A673 (cell line): ENCODE measurements at regions not wholly inside any gene's neighbourhood (a gene's known extent, or its start where the extent isn't known, plus 50 kb on each side); places are given as distances from the start of the nearest gene placed in this dataset.
"Not testable (repeated sequence)": the region's sequence is repeated elsewhere in the genome, so short reads cannot be mapped to it uniquely, and the experiment has no call there.

Experiments
- BruUV-seq: library from RNA; stranded (reverse); fragments of 400-500 nt; replicated peaks from 2 replicates; lab custom pipeline; 2021; lab: Mats Ljungman, UMichigan
- CTCF ChIA-PET: fragments of 300-600 bp; sonication (Branson Sonifier 250); formaldehyde crosslinking; loops from one replicate; lab custom pipeline; 2022; ENCODE audit warnings: antibody characterized with exemption; lab: Charles Lee
- POLR2A ChIA-PET: fragments of 300-600 bp; sonication (Branson Sonifier 250); formaldehyde crosslinking; loops from one replicate; lab custom pipeline; 2022; ENCODE audit warnings: antibody characterized with exemption; ENCODE audit not compliant: low non-redundant PET; lab: Charles Lee
- DNase-seq: peaks from one replicate; pipeline ENCODE4 v3.0.0-alpha.2; 2015; ENCODE audit warnings: low spot score
- H3K27ac ChIP-seq: fragments of 200-600 bp; sonication (generic); 2 replicates; pipeline ENCODE4 v1.5.1; 2016; ENCODE audit warnings: mixed run types, low read depth, mild to moderate bottlenecking, mixed read lengths, antibody characterized with exemption, low read length; ENCODE audit not compliant: poor library complexity, severe bottlenecking
- H3K27me3 ChIP-seq: fragments of 200-600 bp; sonication (generic); replicated peaks from 2 replicates; pipeline ENCODE4 v1.6.1; 2017; ENCODE audit warnings: mixed run types, low read depth, mild to moderate bottlenecking, mixed read lengths, antibody characterized with exemption, low read length; ENCODE audit not compliant: insufficient read depth, poor library complexity
- H3K36me3 ChIP-seq: fragments of 200-600 bp; sonication (generic); 2 replicates; pipeline ENCODE4 v1.6.1; 2016; ENCODE audit warnings: mixed run types, mild to moderate bottlenecking, mixed read lengths, antibody characterized with exemption, low read length; ENCODE audit not compliant: insufficient read depth, poor library complexity, severe bottlenecking
- H3K4me1 ChIP-seq: fragments of 200-600 bp; sonication (generic); 2 replicates; pipeline ENCODE4 v1.6.1; 2017; ENCODE audit warnings: mixed run types, mild to moderate bottlenecking, mixed read lengths, antibody characterized with exemption, low read length; ENCODE audit not compliant: insufficient read depth, poor library complexity, severe bottlenecking
- H3K4me3 ChIP-seq: fragments of 200-600 bp; sonication (generic); 2 replicates; pipeline ENCODE4 v1.5.1; 2016; ENCODE audit warnings: low read depth, mixed run types, mild to moderate bottlenecking, mixed read lengths, low read length; ENCODE audit not compliant: poor library complexity, severe bottlenecking
- H3K9me3 ChIP-seq: fragments of 200-600 bp; sonication (generic); 2 replicates; pipeline ENCODE4 v1.6.1; 2016; ENCODE audit warnings: mixed run types, low read depth, mild to moderate bottlenecking, mixed read lengths, antibody characterized with exemption, low read length; ENCODE audit not compliant: poor library complexity, severe bottlenecking
- EZH2 ChIP-seq: fragments of 200-600 bp; sonication (generic); IDR thresholded peaks from 2 replicates; pipeline ENCODE4 v1.6.1; 2017; ENCODE audit warnings: borderline replicate concordance, low read depth, mild to moderate bottlenecking, mixed read lengths, antibody characterized with exemption, low read length; ENCODE audit not compliant: poor library complexity, severe bottlenecking
- intact Hi-C: fragments of 100-400 bp; cut with micrococcal nuclease; formaldehyde crosslinking; loops from one replicate; pipeline ENCODE4 v1.10.0; 2022; ENCODE audit not compliant: unreplicated experiment
- TF ChIP-seq, protein P1 (sequence below): fragments of 300-800, 200-600 bp; sonication (generic); conservative IDR thresholded peaks from 2 replicates; pipeline ENCODE4 v1.5.1; 2017; ENCODE audit warnings: low read depth, mild to moderate bottlenecking, antibody characterized with exemption, low read length, moderate library complexity, mixed read lengths

DNA sequence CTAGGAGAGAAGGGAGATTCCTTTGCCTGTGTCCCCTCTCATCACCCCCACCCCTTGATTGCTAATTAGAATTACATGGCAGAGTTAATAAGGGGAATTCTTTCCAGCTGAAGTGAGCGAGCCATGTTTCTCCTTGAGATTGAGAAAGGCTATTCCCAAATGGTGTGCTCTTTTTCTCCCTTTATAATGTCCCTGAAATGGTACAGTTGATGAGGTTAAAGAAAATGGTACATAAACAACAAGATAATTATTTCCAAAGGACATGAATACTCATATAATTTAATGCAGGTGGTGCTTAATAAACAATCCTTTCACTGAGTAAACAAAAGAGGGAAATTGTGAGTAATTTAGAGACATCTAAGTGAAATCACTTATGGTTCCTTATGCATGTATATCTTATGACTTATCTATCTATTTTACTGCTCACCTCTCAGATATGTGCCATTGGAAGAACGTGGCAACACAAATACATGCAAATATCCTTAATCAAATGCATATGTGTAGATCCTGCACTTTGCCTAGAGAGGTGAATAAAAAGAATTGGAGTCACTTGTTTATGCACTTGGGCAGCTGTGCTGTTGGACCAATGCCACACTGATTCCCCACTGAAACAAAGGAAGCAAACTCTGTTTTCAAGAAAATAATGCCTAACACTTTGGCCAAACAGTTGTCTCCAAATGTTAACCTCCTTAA is 106.6 kb upstream of the WDR44 start:
- intact Hi-C loops: no loop called here
- no peaks in the 10 kb centered on the region for H3K9me3 ChIP-seq
- ChIA-PET POLR2A (no interaction called here), CTCF (no interaction called here)
- no peak for DNase-seq
- H3K27ac ChIP-seq: no peak overlapping the region
- H3K4me1 ChIP-seq: no peaks in the 10 kb centered on the region
- H3K36me3 ChIP-seq: no peaks in the 10 kb centered on the region
- no peaks in the 10 kb centered on the region for H3K27me3 ChIP-seq
- no peak overlapping the region for H3K4me3 ChIP-seq
- TF ChIP-seq, protein P1, sequence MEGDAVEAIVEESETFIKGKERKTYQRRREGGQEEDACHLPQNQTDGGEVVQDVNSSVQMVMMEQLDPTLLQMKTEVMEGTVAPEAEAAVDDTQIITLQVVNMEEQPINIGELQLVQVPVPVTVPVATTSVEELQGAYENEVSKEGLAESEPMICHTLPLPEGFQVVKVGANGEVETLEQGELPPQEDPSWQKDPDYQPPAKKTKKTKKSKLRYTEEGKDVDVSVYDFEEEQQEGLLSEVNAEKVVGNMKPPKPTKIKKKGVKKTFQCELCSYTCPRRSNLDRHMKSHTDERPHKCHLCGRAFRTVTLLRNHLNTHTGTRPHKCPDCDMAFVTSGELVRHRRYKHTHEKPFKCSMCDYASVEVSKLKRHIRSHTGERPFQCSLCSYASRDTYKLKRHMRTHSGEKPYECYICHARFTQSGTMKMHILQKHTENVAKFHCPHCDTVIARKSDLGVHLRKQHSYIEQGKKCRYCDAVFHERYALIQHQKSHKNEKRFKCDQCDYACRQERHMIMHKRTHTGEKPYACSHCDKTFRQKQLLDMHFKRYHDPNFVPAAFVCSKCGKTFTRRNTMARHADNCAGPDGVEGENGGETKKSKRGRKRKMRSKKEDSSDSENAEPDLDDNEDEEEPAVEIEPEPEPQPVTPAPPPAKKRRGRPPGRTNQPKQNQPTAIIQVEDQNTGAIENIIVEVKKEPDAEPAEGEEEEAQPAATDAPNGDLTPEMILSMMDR: no peak
- no peak for TF ChIP-seq EZH2
- no TSS peak for BruUV-seq

DNA sequence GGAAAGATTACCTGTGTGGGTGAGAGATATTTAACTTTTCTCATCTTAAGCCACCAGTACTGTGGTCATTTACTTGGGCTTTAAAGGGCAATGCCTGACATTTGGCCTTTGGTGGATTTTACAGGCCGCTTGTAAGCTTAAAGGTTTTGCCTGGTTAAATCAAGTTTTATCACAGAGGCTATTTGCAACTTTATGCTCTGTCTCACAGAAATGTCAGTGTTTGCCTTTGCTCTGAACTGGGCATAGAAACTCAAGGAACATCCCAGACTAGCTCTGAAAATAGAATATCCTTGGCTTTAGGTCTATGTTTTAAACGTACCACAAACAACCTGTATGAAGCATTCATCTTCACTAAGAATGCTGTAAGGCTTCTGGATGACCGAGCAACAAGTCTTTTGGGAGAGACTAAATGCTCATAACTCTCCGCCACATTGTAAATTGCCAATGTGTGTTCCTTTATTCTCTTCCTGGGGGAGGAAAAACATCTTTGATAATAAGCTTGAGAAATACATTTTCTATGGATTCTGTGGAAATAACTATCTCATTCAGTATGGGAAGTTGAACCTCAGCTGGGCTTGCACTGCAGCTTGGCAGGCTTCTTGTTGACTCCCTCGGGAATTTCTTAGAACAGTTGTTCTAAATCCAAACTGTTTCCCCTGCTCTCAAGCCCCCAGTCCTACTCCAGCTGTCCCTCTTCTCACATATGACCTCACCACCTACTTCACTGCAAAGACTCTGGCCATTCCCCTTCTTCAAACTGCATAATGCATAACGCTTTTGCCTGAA is 105.8 kb upstream of the WDR44 start:
- H3K4me3 ChIP-seq: no peak overlapping the region
- POLR2A ChIA-PET: no interaction called here
- no peaks in the 10 kb centered on the region for H3K27me3 ChIP-seq
- CTCF ChIA-PET: no interaction called here
- H3K9me3 ChIP-seq: no peaks in the 10 kb centered on the region
- no peak overlapping the region for H3K27ac ChIP-seq
- H3K4me1 ChIP-seq: no peaks in the 10 kb centered on the region
- no peaks in the 10 kb centered on the region for H3K36me3 ChIP-seq
- TF ChIP-seq, protein P1: no peak
- TF ChIP-seq EZH2: no peak
- no peak for DNase-seq
- intact Hi-C loops: no loop called here
- no TSS peak for BruUV-seq

DNA sequence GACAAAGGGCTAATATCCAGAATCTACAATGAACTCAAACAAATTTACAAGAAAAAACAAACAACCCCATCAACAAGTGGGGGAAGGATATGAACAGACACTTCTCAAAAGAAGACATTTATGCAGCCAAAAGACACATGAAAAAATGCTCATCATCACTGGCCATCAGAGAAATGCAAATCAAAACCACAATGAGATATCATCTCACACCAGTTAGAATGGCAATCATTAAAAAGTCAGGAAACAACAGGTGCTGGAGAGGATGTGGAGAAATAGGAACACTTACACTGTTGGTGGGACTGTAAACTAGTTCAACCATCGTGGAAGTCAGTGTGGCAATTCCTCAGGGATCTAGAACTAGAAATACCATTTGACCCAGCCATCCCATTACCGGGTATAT is 98.9 kb upstream of the WDR44 start:
- BruUV-seq, intact Hi-C loops: not testable (repeated sequence)

More for the DNA sequence above, 98.9 kb upstream of the WDR44 start:
- H3K4me1 ChIP-seq, CTCF ChIA-PET, H3K9me3 ChIP-seq, DNase-seq, H3K27ac ChIP-seq, H3K4me3 ChIP-seq, POLR2A ChIA-PET, H3K27me3 ChIP-seq, H3K36me3 ChIP-seq: not testable (repeated sequence)
